ENCODE measurements at regions not wholly inside any gene's neighbourhood (a gene's known extent, or its start where the extent isn't known, plus 50 kb on each side); places are given as distances from the start of the nearest gene placed in this dataset.

- TF ChIP-seq USF2 (IDR thresholded peaks at IDR 0.05) (no peak), MAFK (IDR thresholded peaks at IDR 0.05; ENCODE audit: partially characterized antibody) (peak; percentile 17)
- no peak for FAIRE-seq
- H3K4me3 ChIP-seq: no peak overlapping the region
- no peak for ATAC-seq
- 40% methylated on average over 1 of the region's 1 CpG for WGBS (ENCODE audit: missing lambda C conversion rate)
- H3K4me2 ChIP-seq: no peak overlapping the region
- H3K9me3 ChIP-seq: no peaks in the 10 kb centered on the region
- no peaks in the 10 kb centered on the region for H3K4me1 ChIP-seq
- ChIA-PET POLR2A (no interaction called here), CTCF (no interaction called here)
- no peak for DNase-seq (ENCODE audit: low read depth in 1 of 2, low spot score in 1 of 2)
- H3K27ac ChIP-seq: no peak overlapping the region
These were observed 158.2 kb upstream of the ANKRD28 start for GRCh38 chr3:15955968-15956367.

GRCh38 chr3:15958692-15959433 lies 161.1 kb upstream of the ANKRD28 start:
- 78% methylated on average over 3 of the region's 3 CpGs for WGBS (ENCODE audit: missing lambda C conversion rate)
- ATAC-seq (no peak), DNase-seq (ENCODE audit: low read depth in 1 of 2, low spot score in 1 of 2) (no peak), FAIRE-seq (no peak)
- TF ChIP-seq RARB (CRISPR knock-in tag; IDR thresholded peaks at IDR 0.05) (no peak), MAFK (IDR thresholded peaks at IDR 0.05; ENCODE audit: partially characterized antibody) (no peak), CEBPB (IDR thresholded peaks at IDR 0.05) (no peak), PBX3 (IDR thresholded peaks at IDR 0.05) (no peak), CBX8 (IDR thresholded peaks at IDR 0.05) (no peak), PHF8 (IDR thresholded peaks at IDR 0.05; ENCODE audit: borderline replicate concordance, low read depth) (no peak)
- POLR2A ChIA-PET: no interaction called here
- Histone ChIP-seq H3K4me2 (no peak overlapping the region), H3K9me3 (no peaks in the 10 kb centered on the region), H3K4me1 (no peaks in the 10 kb centered on the region), H3K4me3 (no peak overlapping the region), H3K27ac (no peak overlapping the region)
- CTCF ChIA-PET: no interaction called here

GRCh38 chr3:15959434-15959811 lies 161.6 kb upstream of the ANKRD28 start:
- FAIRE-seq (no peak), DNase-seq (ENCODE audit: low read depth in 1 of 2, low spot score in 1 of 2) (no peak), ATAC-seq (no peak)
- TF ChIP-seq POLR2AphosphoS2 (conservative IDR thresholded peaks at IDR 0.05; ENCODE audit: low read length) (no peak), HEYL (CRISPR knock-in tag; IDR thresholded peaks at IDR 0.05) (no peak), USF2 (IDR thresholded peaks at IDR 0.05) (no peak), FOSL2 (IDR thresholded peaks at IDR 0.05) (no peak), FOSL2 (CRISPR knock-in tag; IDR thresholded peaks at IDR 0.05) (no peak), FOXS1 (CRISPR knock-in tag; IDR thresholded peaks at IDR 0.05) (no peak), CHD2 (IDR thresholded peaks at IDR 0.05; ENCODE audit: low read length, partially characterized antibody) (no peak), RARB (CRISPR knock-in tag; IDR thresholded peaks at IDR 0.05) (no peak), KDM1A (IDR thresholded peaks at IDR 0.05; ENCODE audit: low read depth) (no peak), EHMT2 (IDR thresholded peaks at IDR 0.05; ENCODE audit: low read depth) (no peak), NPAS2 (CRISPR knock-in tag; IDR thresholded peaks at IDR 0.05; ENCODE audit: borderline replicate concordance) (no peak), MAZ (IDR thresholded peaks at IDR 0.05; ENCODE audit: borderline replicate concordance, low read depth, low read length) (no peak), ZSCAN20 (CRISPR knock-in tag; IDR thresholded peaks at IDR 0.05) (no peak), HOXB13 (CRISPR knock-in tag; IDR thresholded peaks at IDR 0.05; ENCODE audit: low read depth) (no peak), MAX (IDR thresholded peaks at IDR 0.05) (no peak), GATA3 (IDR thresholded peaks at IDR 0.05; ENCODE audit: borderline replicate concordance) (no peak), BCL3 (IDR thresholded peaks at IDR 0.05) (no peak), RNF2 (IDR thresholded peaks at IDR 0.05; ENCODE audit: borderline replicate concordance, low read depth) (no peak), HOXA7 (CRISPR knock-in tag; IDR thresholded peaks at IDR 0.05) (no peak)
- ChIA-PET CTCF (no interaction called here), POLR2A (no interaction called here)
- no peak overlapping the region for H3K4me3 ChIP-seq
- WGBS (ENCODE audit: missing lambda C conversion rate): 44% methylated on average over 2 of the region's 2 CpGs
- H3K4me2 ChIP-seq: no peak overlapping the region
- H3K27ac ChIP-seq: no peak overlapping the region
- no peaks in the 10 kb centered on the region for H3K9me3 ChIP-seq
- H3K4me1 ChIP-seq: no peaks in the 10 kb centered on the region
